NK-92 treated with Interleukin-12 subunit alpha and Interleukin-12 subunit beta, amount 100 ng/mL, for 24 hours (cell line): ENCODE measurements at regions not wholly inside any gene's neighbourhood (a gene's known extent, or its start where the extent isn't known, plus 50 kb on each side); places are given as distances from the start of the nearest gene placed in this dataset.
"Not testable (repeated sequence)": the region's sequence is repeated elsewhere in the genome, so short reads cannot be mapped to it uniquely, and the experiment has no call there.

Experiments used
- DNase-seq: peaks from one replicate; lab custom pipeline; 2025; lab: John Stamatoyannopoulos, UW

- DNase-seq: no peak
Measured at GRCh38 chr9:106107716-106108115, 413.4 kb downstream of the TMEM38B start.

- DNase-seq: not testable (repeated sequence)
Measured at GRCh38 chr9:106109706-106110105, 415.4 kb downstream of the TMEM38B start.

- no peak for DNase-seq
Measured at GRCh38 chr9:106110483-106110882, 416.1 kb downstream of the TMEM38B start.

GRCh38 chr9:106111039-106111730, 416.8 kb downstream of the TMEM38B start:
- DNase-seq: no peak

DNA sequence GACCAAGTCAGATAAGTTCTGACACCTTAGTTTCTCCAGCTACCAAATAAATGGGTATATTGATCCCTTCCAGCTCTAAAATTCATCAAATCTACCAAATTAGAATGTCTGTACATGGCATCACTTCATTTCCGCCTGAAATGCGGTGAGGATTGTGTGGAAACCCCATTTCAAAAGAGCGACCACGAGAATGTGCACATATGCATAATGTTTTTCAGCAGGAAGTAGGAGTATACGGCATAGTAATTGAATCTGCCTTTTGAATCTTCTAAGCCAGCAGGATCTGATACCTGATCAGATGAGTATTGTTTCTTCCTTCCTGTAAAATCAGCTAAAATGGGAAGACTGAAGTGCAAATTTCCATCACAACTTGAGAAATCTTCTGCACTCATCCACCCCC, 418.6 kb downstream of the TMEM38B start:
- no peak for DNase-seq

GRCh38 chr9:106119176-106119575, 424.8 kb downstream of the TMEM38B start:
- DNase-seq: no peak

GRCh38 chr9:106120071-106120470, 425.7 kb downstream of the TMEM38B start:
- DNase-seq: no peak

DNA sequence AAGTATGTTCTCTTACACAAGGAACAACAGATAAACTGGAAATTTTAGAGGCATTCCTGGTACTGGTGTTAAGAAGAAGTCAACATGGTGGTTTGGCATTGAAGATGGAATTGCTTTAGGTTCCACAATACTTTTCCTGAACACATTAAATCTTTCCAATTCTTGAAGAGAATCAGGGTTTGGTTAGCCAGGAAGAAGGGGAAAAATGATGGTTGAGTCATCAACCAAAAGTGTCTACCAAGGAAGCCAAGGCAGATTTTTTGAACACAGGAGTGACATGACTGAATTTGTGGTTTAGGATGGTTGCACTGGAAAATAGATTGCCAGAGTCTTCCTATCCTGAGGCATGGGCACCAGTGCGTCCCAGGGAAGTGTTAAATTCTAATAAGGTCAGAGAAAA, 433.4 kb downstream of the TMEM38B start:
- DNase-seq: no peak

DNA sequence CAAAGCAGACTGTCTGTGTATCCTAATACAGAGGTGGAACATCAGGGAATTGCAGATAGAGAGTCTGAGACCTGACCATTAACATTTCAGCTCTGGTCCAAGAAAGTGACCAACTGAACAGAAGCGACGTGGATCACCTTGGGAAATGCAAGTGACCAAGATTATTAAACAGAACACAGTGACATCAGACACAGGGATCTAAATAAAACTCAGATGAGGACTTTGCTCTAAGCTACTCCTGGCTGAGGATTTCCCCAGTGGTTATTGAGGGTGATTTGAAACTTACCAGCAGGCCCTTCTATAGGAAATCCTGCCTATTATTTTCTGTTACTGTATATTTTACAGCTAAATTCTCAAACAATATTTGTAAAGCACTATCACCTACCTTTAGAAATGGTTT, 436.0 kb downstream of the TMEM38B start:
- no peak for DNase-seq

GRCh38 chr9:106143781-106144180, 449.4 kb downstream of the TMEM38B start:
- no peak for DNase-seq

DNA sequence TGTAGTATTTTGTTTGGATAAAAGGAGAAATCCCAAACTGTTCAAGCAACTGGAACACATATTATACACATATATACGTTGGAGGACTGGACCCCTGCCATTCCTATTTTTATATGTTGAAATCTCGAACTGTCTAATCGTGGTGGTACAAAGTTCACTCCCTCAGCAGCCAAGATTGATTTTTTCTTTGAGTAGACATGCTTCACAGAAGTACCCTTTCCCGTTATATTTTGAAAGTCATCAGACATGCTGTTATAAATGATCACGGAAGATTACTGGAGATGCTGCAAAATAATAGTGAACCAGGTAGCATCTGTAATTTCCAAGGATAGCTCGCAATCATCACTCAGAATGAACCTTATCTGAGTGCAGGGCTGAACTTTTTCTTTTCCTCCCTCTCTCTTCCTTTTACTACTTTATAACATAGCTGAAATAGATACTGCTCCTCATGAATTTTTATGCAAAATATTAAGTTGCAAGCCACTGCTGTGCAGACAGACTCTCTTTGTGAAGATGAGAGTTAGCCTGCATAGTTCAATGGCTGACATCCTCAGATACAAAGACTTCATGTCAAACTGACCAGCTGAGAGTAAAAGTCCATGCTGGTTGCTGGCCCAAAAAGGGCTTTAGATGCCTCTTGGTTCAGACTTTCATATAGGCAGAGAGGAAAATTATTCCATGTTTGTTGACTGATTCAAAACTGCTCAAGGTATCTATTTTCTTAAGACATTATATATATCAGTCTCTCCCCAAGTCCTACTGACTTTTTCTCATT, 451.9 kb downstream of the TMEM38B start:
- no peak for DNase-seq

DNA sequence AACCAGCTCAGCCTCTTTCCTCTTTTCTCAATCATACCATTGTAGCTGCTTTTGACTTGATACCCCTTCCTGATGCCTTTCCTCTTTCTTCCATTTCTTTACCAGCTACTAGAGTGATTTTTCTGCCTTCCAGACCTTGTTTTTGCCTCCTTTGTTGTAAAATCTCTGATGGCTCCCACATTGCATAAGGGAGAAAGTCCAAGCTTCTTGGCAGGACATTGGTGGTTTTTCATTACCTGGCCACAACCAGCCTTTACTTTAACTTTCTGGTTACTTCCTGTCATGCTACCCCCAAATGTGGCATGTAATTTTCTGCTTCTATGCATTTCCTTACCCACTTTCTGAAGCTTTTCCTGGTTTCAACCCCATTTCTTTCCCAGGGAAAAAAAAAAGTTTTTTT, 452.5 kb downstream of the TMEM38B start:
- no peak for DNase-seq

DNA sequence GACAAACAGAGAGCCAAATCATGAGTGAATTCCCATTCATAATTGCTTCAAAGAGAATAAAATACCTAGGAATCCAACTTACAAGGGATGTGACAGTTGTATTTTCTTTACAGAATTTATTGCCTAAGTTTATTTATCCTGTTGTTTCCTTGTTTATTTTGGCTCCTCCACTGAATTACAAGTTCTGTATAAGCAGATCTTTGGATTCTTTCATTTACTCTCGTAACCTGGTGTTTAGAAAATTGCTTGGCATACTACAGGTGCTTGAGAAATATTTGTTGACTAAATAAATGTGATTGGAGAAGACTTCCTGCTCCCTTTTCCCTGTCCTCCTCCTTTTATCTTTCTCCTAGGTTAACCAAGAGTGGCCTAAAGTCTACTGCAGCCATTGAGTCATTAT, 455.6 kb downstream of the TMEM38B start:
- no peak for DNase-seq

- no peak for DNase-seq
Measured at GRCh38 chr9:106156465-106156864, 462.1 kb downstream of the TMEM38B start.

GRCh38 chr9:106172265-106172664, 477.9 kb downstream of the TMEM38B start:
- no peak for DNase-seq

GRCh38 chr9:106174346-106174745, 480.0 kb downstream of the TMEM38B start:
- no peak for DNase-seq

DNA sequence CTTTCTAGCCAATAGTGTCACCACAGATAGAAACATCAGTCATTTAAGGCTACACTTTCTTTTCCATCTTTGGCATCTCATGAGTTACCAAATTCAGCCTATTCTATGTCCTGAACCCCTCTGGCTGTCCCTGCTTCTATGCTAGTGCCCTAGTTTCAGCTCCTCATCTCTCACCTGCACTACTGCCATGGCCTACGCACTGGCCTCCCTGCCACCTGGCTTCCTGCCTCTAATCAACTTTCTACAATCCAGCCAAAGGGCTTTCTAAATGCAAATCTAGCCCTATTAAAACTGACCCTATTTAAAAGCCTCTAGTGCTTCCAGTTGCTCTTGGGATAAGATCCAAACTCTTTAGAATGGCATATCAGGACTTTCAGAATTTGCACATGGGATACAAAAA, 482.9 kb downstream of the TMEM38B start:
- DNase-seq: no peak

- no peak for DNase-seq
Measured at GRCh38 chr9:106179191-106179590, 484.9 kb downstream of the TMEM38B start.

- DNase-seq: not testable (repeated sequence)
Measured at GRCh38 chr9:106203815-106204516, 509.6 kb downstream of the TMEM38B start.

- DNase-seq: no peak
Measured at GRCh38 chr9:106207298-106207697, 513.0 kb downstream of the TMEM38B start.

GRCh38 chr9:106218427-106218826, 524.1 kb downstream of the TMEM38B start:
- DNase-seq: no peak

DNA sequence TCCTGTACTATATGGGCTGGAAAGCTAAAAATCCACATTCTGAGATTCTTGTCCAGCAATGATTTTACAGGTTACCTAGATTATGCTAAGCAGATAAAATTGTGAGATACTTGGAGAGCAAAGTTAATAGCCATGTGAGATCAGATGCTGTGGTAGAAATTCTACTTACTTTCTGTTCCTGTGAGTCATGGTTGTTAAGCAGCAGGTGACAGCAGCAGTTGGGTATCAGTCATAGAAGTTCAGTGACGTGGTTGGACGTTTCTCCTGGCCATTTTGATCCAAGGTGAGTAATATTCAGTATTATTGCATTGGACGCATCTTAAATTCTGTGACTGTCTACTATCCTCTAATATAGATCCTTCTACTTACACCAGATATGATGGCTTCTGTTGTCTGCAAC, 524.5 kb downstream of the TMEM38B start:
- no peak for DNase-seq

- DNase-seq: no peak
Measured at GRCh38 chr9:106220415-106220814, 526.1 kb downstream of the TMEM38B start.
